Brain microvascular endothelial cell (primary cell): ENCODE measurements at regions not wholly inside any gene's neighbourhood (a gene's known extent, or its start where the extent isn't known, plus 50 kb on each side); places are given as distances from the start of the nearest gene placed in this dataset.
"Not testable (repeated sequence)": the region's sequence is repeated elsewhere in the genome, so short reads cannot be mapped to it uniquely, and the experiment has no call there.

Experiments used
- DNase-seq: peaks from one replicate; pipeline ENCODE4 v3.0.0-alpha.2; 2020
- H3K27ac ChIP-seq: fragments of 250-450 bp; sonication (Bioruptor Pico); 2 replicates; pipeline ENCODE4 v1.5.1; 2020; ENCODE audit warnings: mild to moderate bottlenecking, moderate library complexity
- H3K27me3 ChIP-seq: fragments of 250-450 bp; sonication (Bioruptor Pico); replicated peaks from 2 replicates; pipeline ENCODE4 v1.5.1; 2020; ENCODE audit warnings: mild to moderate bottlenecking
- H3K36me3 ChIP-seq: fragments of 250-450 bp; sonication (Bioruptor Pico); replicated peaks from 2 replicates; pipeline ENCODE4 v1.5.1; 2020; ENCODE audit warnings: mild to moderate bottlenecking
- H3K4me3 ChIP-seq: 2 replicates; pipeline ENCODE4 v1.5.1; 2011; ENCODE audit warnings: low read depth, mild to moderate bottlenecking, control low read depth, low read length, moderate library complexity
- CTCF ChIP-seq: IDR thresholded peaks from 2 replicates; pipeline ENCODE4 v1.5.1; 2011; ENCODE audit warnings: low read depth, mild to moderate bottlenecking, moderate library complexity, low read length, control low read depth, inconsistent platforms; ENCODE audit errors: missing control alignments
- in situ Hi-C: cut with HindIII; loops from 2 replicates; pipeline ENCODE4 v1.10.0; 2017; ENCODE audit warnings: low sequenced_read_pairs, low pct_ligation_motif_present

- in situ Hi-C loops = no loop called here
- Histone ChIP-seq H3K27ac (no peak overlapping the region), H3K27me3 (no peaks in the 10 kb centered on the region), H3K36me3 (no peaks in the 10 kb centered on the region), H3K4me3 (no peak overlapping the region)
- peak; percentile 88 for TF ChIP-seq CTCF
- DNase-seq = peak; percentile 81
These were observed 92.7 kb upstream of the GOLGA6L4 start for GRCh38 chr15:84142888-84143337.

GRCh38 chr15:84143753-84144314 lies 91.7 kb upstream of the GOLGA6L4 start:
- H3K27me3 ChIP-seq = no peaks in the 10 kb centered on the region
- H3K4me3 ChIP-seq = no peak overlapping the region
- H3K27ac ChIP-seq = no peak overlapping the region
- no peaks in the 10 kb centered on the region for H3K36me3 ChIP-seq
- TF ChIP-seq CTCF = no peak
- DNase-seq = no peak
- in situ Hi-C loops = no loop called here

GRCh38 chr15:84144946-84145345 lies 90.6 kb upstream of the GOLGA6L4 start:
- H3K27me3 ChIP-seq, H3K27ac ChIP-seq, H3K36me3 ChIP-seq, in situ Hi-C loops, H3K4me3 ChIP-seq, DNase-seq: not testable (repeated sequence)

GRCh38 chr15:84146299-84146698 lies 89.3 kb upstream of the GOLGA6L4 start:
- in situ Hi-C loops, H3K27ac ChIP-seq, H3K4me3 ChIP-seq, DNase-seq, H3K27me3 ChIP-seq, H3K36me3 ChIP-seq: not testable (repeated sequence)

GRCh38 chr15:84147307-84147706 lies 88.3 kb upstream of the GOLGA6L4 start:
- in situ Hi-C loops, H3K36me3 ChIP-seq, H3K27me3 ChIP-seq, H3K4me3 ChIP-seq, H3K27ac ChIP-seq, DNase-seq: not testable (repeated sequence)

- H3K27ac ChIP-seq = no peak overlapping the region
- in situ Hi-C loops = no loop called here
- H3K36me3 ChIP-seq = no peaks in the 10 kb centered on the region
- no peak for TF ChIP-seq CTCF
- DNase-seq = no peak
- no peak overlapping the region for H3K4me3 ChIP-seq
- H3K27me3 ChIP-seq = no peaks in the 10 kb centered on the region
These were observed 84.2 kb upstream of the GOLGA6L4 start for GRCh38 chr15:84151205-84151931.

- H3K4me3 ChIP-seq, H3K27ac ChIP-seq, DNase-seq, H3K36me3 ChIP-seq, H3K27me3 ChIP-seq, in situ Hi-C loops: not testable (repeated sequence)
These were observed 83.1 kb upstream of the GOLGA6L4 start for GRCh38 chr15:84152381-84152979.

GRCh38 chr15:84153655-84154140 lies 81.9 kb upstream of the GOLGA6L4 start:
- H3K27me3 ChIP-seq, DNase-seq, H3K27ac ChIP-seq, H3K36me3 ChIP-seq, in situ Hi-C loops, H3K4me3 ChIP-seq: not testable (repeated sequence)

GRCh38 chr15:84154314-84154713 lies 81.3 kb upstream of the GOLGA6L4 start:
- H3K27ac ChIP-seq, DNase-seq, H3K4me3 ChIP-seq, H3K27me3 ChIP-seq, in situ Hi-C loops, H3K36me3 ChIP-seq: not testable (repeated sequence)

GRCh38 chr15:84154787-84155186 lies 80.8 kb upstream of the GOLGA6L4 start:
- in situ Hi-C loops, H3K4me3 ChIP-seq, H3K36me3 ChIP-seq, DNase-seq, H3K27ac ChIP-seq, H3K27me3 ChIP-seq: not testable (repeated sequence)

- in situ Hi-C loops, H3K27ac ChIP-seq, H3K27me3 ChIP-seq, DNase-seq, H3K36me3 ChIP-seq, H3K4me3 ChIP-seq: not testable (repeated sequence)
These were observed 79.6 kb upstream of the GOLGA6L4 start for GRCh38 chr15:84155792-84156587.
